ENCODE measurements at regions not wholly inside any gene's neighbourhood (a gene's known extent, or its start where the extent isn't known, plus 50 kb on each side); places are given as distances from the start of the nearest gene placed in this dataset.
"Not testable (repeated sequence)": the region's sequence is repeated elsewhere in the genome, so short reads cannot be mapped to it uniquely, and the experiment has no call there.

DNA sequence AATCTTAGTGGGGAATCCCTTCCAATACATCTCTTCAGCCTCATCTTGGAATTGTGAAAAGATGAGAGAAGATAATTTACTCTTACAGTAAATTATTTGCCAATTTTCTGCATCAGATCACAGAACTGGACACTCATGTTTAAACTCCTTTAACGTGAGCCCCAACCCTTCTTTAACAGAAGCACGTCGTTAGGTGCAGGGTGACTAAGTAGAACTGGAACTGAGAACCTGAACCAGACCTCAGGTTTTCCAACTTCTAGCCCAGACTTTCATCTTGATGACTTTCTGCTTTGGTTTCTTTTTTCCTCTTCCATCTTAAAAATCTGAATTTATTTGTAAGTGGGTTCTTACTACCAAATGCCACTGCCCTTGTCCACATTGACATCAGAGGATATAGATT, 57.2 kb upstream of the LYZL2 start:
- Histone ChIP-seq H4K20me1 (ENCODE audit: low read depth) (no peaks in the 10 kb centered on the region), H3K36me3 (no peaks in the 10 kb centered on the region), H2AFZ (replicated peaks) (no peak overlapping the region), H3F3A (ENCODE audit: low read depth) (no peaks in the 10 kb centered on the region), H3K27ac (no peak overlapping the region), H3K4me1 (no peaks in the 10 kb centered on the region), H3K79me2 (ENCODE audit: low read depth) (no peaks in the 10 kb centered on the region), H3K4me3 (no peak overlapping the region), H3K4me2 (no peak overlapping the region), H3K9me3 (ENCODE audit: low read depth) (no peaks in the 10 kb centered on the region), H3K27me3 (no peaks in the 10 kb centered on the region), H3K9ac (no peak overlapping the region)
- no peaks in the 10 kb centered on the region for H3K36me3 Mint-ChIP-seq
- no peak for DNase-seq (ENCODE audit: low spot score)
- peaks cover 6% of the 10 kb centered on the region for H3K4me1 Mint-ChIP-seq
- peaks cover 2% of the 10 kb centered on the region for H3K27me3 Mint-ChIP-seq (ENCODE audit: insufficient read depth, low read depth)
- no peak overlapping the region for H3K27ac Mint-ChIP-seq
- H3K4me3 Mint-ChIP-seq, result no peak overlapping the region
- TF ChIP-seq EZH2 (IDR thresholded peaks at IDR 0.05) (no peak), EZH2phosphoT487 (IDR thresholded peaks at IDR 0.05) (no peak)
- TF ChIP-seq, protein P1, sequence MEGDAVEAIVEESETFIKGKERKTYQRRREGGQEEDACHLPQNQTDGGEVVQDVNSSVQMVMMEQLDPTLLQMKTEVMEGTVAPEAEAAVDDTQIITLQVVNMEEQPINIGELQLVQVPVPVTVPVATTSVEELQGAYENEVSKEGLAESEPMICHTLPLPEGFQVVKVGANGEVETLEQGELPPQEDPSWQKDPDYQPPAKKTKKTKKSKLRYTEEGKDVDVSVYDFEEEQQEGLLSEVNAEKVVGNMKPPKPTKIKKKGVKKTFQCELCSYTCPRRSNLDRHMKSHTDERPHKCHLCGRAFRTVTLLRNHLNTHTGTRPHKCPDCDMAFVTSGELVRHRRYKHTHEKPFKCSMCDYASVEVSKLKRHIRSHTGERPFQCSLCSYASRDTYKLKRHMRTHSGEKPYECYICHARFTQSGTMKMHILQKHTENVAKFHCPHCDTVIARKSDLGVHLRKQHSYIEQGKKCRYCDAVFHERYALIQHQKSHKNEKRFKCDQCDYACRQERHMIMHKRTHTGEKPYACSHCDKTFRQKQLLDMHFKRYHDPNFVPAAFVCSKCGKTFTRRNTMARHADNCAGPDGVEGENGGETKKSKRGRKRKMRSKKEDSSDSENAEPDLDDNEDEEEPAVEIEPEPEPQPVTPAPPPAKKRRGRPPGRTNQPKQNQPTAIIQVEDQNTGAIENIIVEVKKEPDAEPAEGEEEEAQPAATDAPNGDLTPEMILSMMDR (IDR thresholded peaks at IDR 0.05), result no peak
- H3K9me3 Mint-ChIP-seq, result no peaks in the 10 kb centered on the region

GRCh38 chr10:30683496-30683895, 53.9 kb upstream of the LYZL2 start:
- Mint-ChIP-seq H3K27ac (no peak overlapping the region), H3K9me3 (peaks cover 11% of the 10 kb centered on the region), H3K4me3 (no peak overlapping the region), H3K36me3 (no peaks in the 10 kb centered on the region), H3K27me3 (ENCODE audit: insufficient read depth, low read depth) (peaks cover 4% of the 10 kb centered on the region), H3K4me1 (peaks cover 2% of the 10 kb centered on the region)
- DNase-seq (ENCODE audit: low spot score), result no peak
- no peaks in the 10 kb centered on the region for H3K9me3 ChIP-seq (ENCODE audit: low read depth)
- TF ChIP-seq EZH2phosphoT487 (IDR thresholded peaks at IDR 0.05) (no peak), EZH2 (IDR thresholded peaks at IDR 0.05) (no peak)
- TF ChIP-seq, protein P1 (IDR thresholded peaks at IDR 0.05), result no peak
- H3K27ac ChIP-seq, result no peak overlapping the region
- H2AFZ ChIP-seq (replicated peaks), result no peak overlapping the region
- no peaks in the 10 kb centered on the region for H3K79me2 ChIP-seq (ENCODE audit: low read depth)
- H3K27me3 ChIP-seq, result no peaks in the 10 kb centered on the region
- no peaks in the 10 kb centered on the region for H4K20me1 ChIP-seq (ENCODE audit: low read depth)
- no peaks in the 10 kb centered on the region for H3F3A ChIP-seq (ENCODE audit: low read depth)
- H3K36me3 ChIP-seq, result no peaks in the 10 kb centered on the region
- no peak overlapping the region for H3K4me2 ChIP-seq
- no peak overlapping the region for H3K4me3 ChIP-seq
- H3K9ac ChIP-seq, result no peak overlapping the region
- no peaks in the 10 kb centered on the region for H3K4me1 ChIP-seq

DNA sequence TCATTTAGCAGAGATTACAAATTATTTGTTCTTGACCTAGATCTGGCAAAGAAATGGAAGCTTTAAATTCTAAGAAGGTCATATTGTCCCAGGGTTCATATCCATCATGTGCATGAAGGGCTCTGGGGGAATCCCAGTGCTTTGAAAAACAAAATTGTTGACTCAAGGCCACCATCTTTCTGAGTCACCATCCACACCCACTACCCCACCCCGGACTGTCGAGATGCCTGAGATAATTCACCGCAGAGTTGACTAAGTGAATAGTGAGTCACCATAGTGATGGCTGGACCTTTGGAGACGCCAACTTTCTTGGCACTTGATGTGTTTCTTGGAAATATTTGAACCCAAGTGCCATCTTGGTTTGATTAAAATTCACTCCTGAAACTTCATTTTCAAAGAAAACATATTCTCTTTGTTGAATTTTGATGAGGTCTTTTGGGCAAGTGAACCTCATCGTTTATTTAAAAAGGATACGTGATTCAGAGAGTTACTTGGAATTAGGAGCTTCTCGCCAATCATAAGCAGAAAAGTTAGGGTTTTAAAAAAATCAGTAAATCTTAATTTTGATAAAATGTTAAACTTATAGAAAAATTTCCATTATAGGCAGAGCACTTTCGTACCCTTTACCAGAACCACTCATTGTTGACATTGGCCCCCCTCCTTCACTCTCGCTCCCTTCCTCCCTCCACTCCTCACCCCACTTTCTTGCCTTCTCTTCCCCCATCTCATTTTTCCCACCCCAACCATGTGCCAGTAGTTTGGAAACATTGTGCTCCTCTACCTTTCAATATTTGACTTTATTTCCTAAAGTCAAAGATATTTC, 53.0 kb upstream of the LYZL2 start:
- H3K27ac ChIP-seq; H3K27me3 Mint-ChIP-seq (ENCODE audit: insufficient read depth, low read depth): not testable (repeated sequence)

GRCh38 chr10:30680908-30681307, 51.4 kb upstream of the LYZL2 start:
- no peaks in the 10 kb centered on the region for H3K27me3 ChIP-seq
- no peaks in the 10 kb centered on the region for H3K36me3 ChIP-seq
- no peak overlapping the region for H2AFZ ChIP-seq (replicated peaks)
- H3K9ac ChIP-seq, result no peak overlapping the region
- H3K4me1 ChIP-seq, result no peaks in the 10 kb centered on the region
- no peaks in the 10 kb centered on the region for H4K20me1 ChIP-seq (ENCODE audit: low read depth)
- no peaks in the 10 kb centered on the region for H3K79me2 ChIP-seq (ENCODE audit: low read depth)
- H3K27ac Mint-ChIP-seq, result no peak overlapping the region
- TF ChIP-seq, protein P1 (IDR thresholded peaks at IDR 0.05), result no peak
- TF ChIP-seq EZH2 (IDR thresholded peaks at IDR 0.05), result no peak
- no peak for TF ChIP-seq EZH2phosphoT487 (IDR thresholded peaks at IDR 0.05)
- no peak overlapping the region for H3K4me3 Mint-ChIP-seq
- H3K27ac ChIP-seq, result no peak overlapping the region
- H3K27me3 Mint-ChIP-seq (ENCODE audit: insufficient read depth, low read depth), result peaks cover 4% of the 10 kb centered on the region
- no peak overlapping the region for H3K4me2 ChIP-seq
- H3K4me1 Mint-ChIP-seq, result no peaks in the 10 kb centered on the region
- H3F3A ChIP-seq (ENCODE audit: low read depth), result no peaks in the 10 kb centered on the region
- H3K4me3 ChIP-seq, result no peak overlapping the region
- no peak for DNase-seq (ENCODE audit: low spot score)
- no peaks in the 10 kb centered on the region for H3K36me3 Mint-ChIP-seq
- H3K9me3 ChIP-seq (ENCODE audit: low read depth), result no peaks in the 10 kb centered on the region
- peaks cover 11% of the 10 kb centered on the region for H3K9me3 Mint-ChIP-seq

More for the DNA sequence above, 53.0 kb upstream of the LYZL2 start:
- H3K4me1 ChIP-seq; H3K9me3 ChIP-seq (ENCODE audit: low read depth); H3K27ac Mint-ChIP-seq; H4K20me1 ChIP-seq (ENCODE audit: low read depth); H3K36me3 Mint-ChIP-seq; H3K4me3 Mint-ChIP-seq; DNase-seq (ENCODE audit: low spot score); H3K4me1 Mint-ChIP-seq; H3K27me3 ChIP-seq; H3K36me3 ChIP-seq; H3K4me3 ChIP-seq; H3K4me2 ChIP-seq; H3K79me2 ChIP-seq (ENCODE audit: low read depth); H3K9ac ChIP-seq; H3F3A ChIP-seq (ENCODE audit: low read depth); H2AFZ ChIP-seq (replicated peaks): not testable (repeated sequence)
- peaks cover 11% of the 10 kb centered on the region for H3K9me3 Mint-ChIP-seq
